HG03039 (cell line): ENCODE measurements at regions not wholly inside any gene's neighbourhood (a gene's known extent, or its start where the extent isn't known, plus 50 kb on each side); places are given as distances from the start of the nearest gene placed in this dataset.
"Not testable (repeated sequence)": the region's sequence is repeated elsewhere in the genome, so short reads cannot be mapped to it uniquely, and the experiment has no call there.

Experiments
- ATAC-seq: cut with Tn5 transposase; IDR thresholded peaks from one replicate; pipeline ENCODE4 v1.9.1; 2021; ENCODE audit warnings: mild to moderate bottlenecking, moderate library complexity; ENCODE audit not compliant: unreplicated experiment

- no peak for ATAC-seq
These were observed 495.1 kb upstream of the DAB2 start for GRCh38 chr5:39919876-39920275.

GRCh38 chr5:39912906-39913305, 488.1 kb upstream of the DAB2 start:
- ATAC-seq: no peak

GRCh38 chr5:39907267-39907951, 482.6 kb upstream of the DAB2 start:
- not testable (repeated sequence) for ATAC-seq

GRCh38 chr5:39906146-39906545, 481.4 kb upstream of the DAB2 start:
- ATAC-seq: no peak

- ATAC-seq: no peak
These were observed 480.6 kb upstream of the DAB2 start for GRCh38 chr5:39905356-39905755.

GRCh38 chr5:39902626-39903025, 477.8 kb upstream of the DAB2 start:
- ATAC-seq: no peak

GRCh38 chr5:39898731-39899130, 474.0 kb upstream of the DAB2 start:
- ATAC-seq: no peak

GRCh38 chr5:39896706-39897105, 471.9 kb upstream of the DAB2 start:
- no peak for ATAC-seq

- ATAC-seq: no peak
These were observed 471.3 kb upstream of the DAB2 start for GRCh38 chr5:39896104-39896503.

- ATAC-seq: no peak
These were observed 467.9 kb upstream of the DAB2 start for GRCh38 chr5:39892708-39893107.

GRCh38 chr5:39891376-39891775, 466.6 kb upstream of the DAB2 start:
- ATAC-seq: no peak

- no peak for ATAC-seq
These were observed 456.2 kb upstream of the DAB2 start for GRCh38 chr5:39880985-39881384.

GRCh38 chr5:39877479-39877878, 452.7 kb upstream of the DAB2 start:
- ATAC-seq: no peak

GRCh38 chr5:39876146-39876545, 451.4 kb upstream of the DAB2 start:
- no peak for ATAC-seq

- no peak for ATAC-seq
These were observed 445.4 kb upstream of the DAB2 start for GRCh38 chr5:39870137-39870536.

- no peak for ATAC-seq
These were observed 444.6 kb upstream of the DAB2 start for GRCh38 chr5:39869396-39869795.

- no peak for ATAC-seq
These were observed 443.1 kb upstream of the DAB2 start for GRCh38 chr5:39867923-39868322.

GRCh38 chr5:39863926-39864552, 439.3 kb upstream of the DAB2 start:
- ATAC-seq: no peak

GRCh38 chr5:39857041-39857440, 432.3 kb upstream of the DAB2 start:
- no peak for ATAC-seq

GRCh38 chr5:39854771-39855410, 430.1 kb upstream of the DAB2 start:
- no peak for ATAC-seq

- ATAC-seq: no peak
These were observed 425.5 kb upstream of the DAB2 start for GRCh38 chr5:39850291-39850690.

- no peak for ATAC-seq
These were observed 421.4 kb upstream of the DAB2 start for GRCh38 chr5:39846144-39846543.
